ENCODE measurements at regions not wholly inside any gene's neighbourhood (a gene's known extent, or its start where the extent isn't known, plus 50 kb on each side); places are given as distances from the start of the nearest gene placed in this dataset.
"Not testable (repeated sequence)": the region's sequence is repeated elsewhere in the genome, so short reads cannot be mapped to it uniquely, and the experiment has no call there.

DNA sequence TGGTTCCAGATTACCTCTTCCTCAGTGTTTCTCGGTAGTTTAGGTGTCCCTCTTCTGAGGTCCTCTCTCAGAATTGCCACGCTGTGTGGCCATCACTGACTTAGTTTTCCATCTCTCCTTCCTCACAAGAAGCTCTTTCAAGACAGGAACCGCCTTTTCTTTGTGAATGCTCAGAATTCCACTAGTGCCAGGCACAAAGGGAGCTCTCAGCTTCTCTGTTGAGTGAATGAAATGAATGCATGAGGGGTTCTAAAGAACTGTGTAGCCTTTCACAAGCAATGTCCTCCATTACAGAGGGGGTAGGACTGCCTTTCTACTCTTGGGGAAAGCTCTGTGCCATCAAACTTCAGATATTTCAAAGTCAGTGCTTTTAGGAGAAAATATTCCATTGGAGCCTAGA lies 546.8 kb downstream of the RWDD3 start:
- no peak for DNase-seq
- ChIA-PET POLR2A (no interaction called here), CTCF (no interaction called here)
- H3K36me3 Mint-ChIP-seq (ENCODE audit: low read depth) = no peaks in the 10 kb centered on the region
- no peaks in the 10 kb centered on the region for H3K27me3 Mint-ChIP-seq
- H3K4me3 Mint-ChIP-seq = no peak overlapping the region
- H3K4me1 Mint-ChIP-seq = no peaks in the 10 kb centered on the region
- no peak overlapping the region for H3K27ac Mint-ChIP-seq
- H3K9me3 Mint-ChIP-seq = peaks cover 5% of the 10 kb centered on the region

GRCh38 chr1:95790136-95790535 lies 556.1 kb downstream of the RWDD3 start:
- DNase-seq = no peak
- Mint-ChIP-seq H3K27me3 (no peaks in the 10 kb centered on the region), H3K4me1 (no peaks in the 10 kb centered on the region), H3K9me3 (peaks cover 3% of the 10 kb centered on the region), H3K4me3 (no peak overlapping the region), H3K36me3 (ENCODE audit: low read depth) (no peaks in the 10 kb centered on the region), H3K27ac (no peak overlapping the region)
- POLR2A ChIA-PET = no interaction called here
- CTCF ChIA-PET = no interaction called here

DNA sequence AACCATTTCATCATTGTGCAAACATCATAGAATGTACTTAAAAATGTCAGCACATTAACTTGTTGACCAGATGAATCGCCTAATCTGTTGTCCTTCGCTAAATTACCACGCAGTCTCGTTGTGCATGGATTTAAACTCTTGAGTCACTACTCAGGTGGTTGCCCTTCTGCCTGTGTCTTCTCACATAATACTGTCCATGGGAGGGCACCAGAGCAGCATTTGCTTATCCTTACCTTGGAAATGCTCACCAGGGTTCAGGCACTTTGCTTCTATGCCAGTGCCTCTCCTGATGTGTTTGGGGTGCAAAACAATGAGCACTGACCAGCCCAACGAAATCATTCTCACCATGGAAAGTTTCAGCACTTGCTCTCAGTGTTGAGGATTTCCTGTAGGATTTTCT lies 559.9 kb downstream of the RWDD3 start:
- ChIA-PET POLR2A (no interaction called here), CTCF (no interaction called here)
- H3K9me3 Mint-ChIP-seq = peaks cover 6% of the 10 kb centered on the region
- no peak overlapping the region for H3K27ac Mint-ChIP-seq
- H3K27me3 Mint-ChIP-seq = no peaks in the 10 kb centered on the region
- no peaks in the 10 kb centered on the region for H3K4me1 Mint-ChIP-seq
- DNase-seq = no peak
- H3K36me3 Mint-ChIP-seq (ENCODE audit: low read depth) = no peaks in the 10 kb centered on the region
- no peak overlapping the region for H3K4me3 Mint-ChIP-seq

- H3K4me1 Mint-ChIP-seq; CTCF ChIA-PET; POLR2A ChIA-PET; DNase-seq; H3K36me3 Mint-ChIP-seq (ENCODE audit: low read depth); H3K27ac Mint-ChIP-seq; H3K27me3 Mint-ChIP-seq; H3K4me3 Mint-ChIP-seq: not testable (repeated sequence)
- peaks cover 14% of the 10 kb centered on the region for H3K9me3 Mint-ChIP-seq
Measured at GRCh38 chr1:95797761-95798160, 563.8 kb downstream of the RWDD3 start.

DNA sequence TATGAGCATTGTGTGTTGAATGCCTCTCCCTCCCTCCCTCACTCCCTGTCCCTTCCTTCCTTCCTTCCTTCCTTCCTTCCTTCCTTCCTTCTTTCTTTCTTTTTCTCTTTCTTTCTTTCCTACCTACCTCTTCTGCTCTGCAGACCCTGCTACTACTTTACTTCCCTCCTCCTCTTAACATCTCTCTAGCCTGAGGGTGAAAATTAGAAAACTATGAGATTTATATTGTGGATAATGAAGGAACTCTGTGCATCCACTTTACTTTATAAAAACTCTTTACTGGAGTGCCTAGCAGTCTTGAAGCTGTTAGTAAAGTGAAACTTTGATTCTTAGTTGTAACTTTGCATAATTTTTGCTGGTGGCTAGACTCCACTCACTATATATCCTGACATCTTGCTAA lies 572.2 kb downstream of the RWDD3 start:
- no peak overlapping the region for H3K4me3 Mint-ChIP-seq
- no peaks in the 10 kb centered on the region for H3K36me3 Mint-ChIP-seq (ENCODE audit: low read depth)
- no peak overlapping the region for H3K27ac Mint-ChIP-seq
- H3K4me1 Mint-ChIP-seq = no peaks in the 10 kb centered on the region
- ChIA-PET CTCF (no interaction called here), POLR2A (no interaction called here)
- H3K9me3 Mint-ChIP-seq = peaks cover 8% of the 10 kb centered on the region
- no peak for DNase-seq
- H3K27me3 Mint-ChIP-seq = no peaks in the 10 kb centered on the region

DNA sequence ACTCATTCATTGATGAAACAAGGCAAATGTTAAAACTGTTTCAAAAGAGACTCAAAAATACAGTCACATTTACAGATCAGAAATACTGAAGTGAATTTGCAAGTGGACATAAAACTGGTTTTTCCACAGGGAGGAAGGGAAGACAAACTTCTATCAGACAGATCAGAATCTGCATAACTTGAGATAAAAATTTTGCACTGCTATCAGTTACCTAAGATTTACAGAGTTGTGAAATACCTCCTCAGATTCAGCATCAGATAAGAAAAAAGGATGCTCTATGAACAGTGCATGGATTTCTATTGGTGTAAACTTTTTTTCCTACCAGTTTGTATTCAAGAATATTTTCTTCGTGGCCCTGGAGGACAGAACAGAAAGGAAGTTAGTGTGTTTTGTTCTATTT lies 575.4 kb downstream of the RWDD3 start:
- DNase-seq = no peak
- Mint-ChIP-seq H3K4me1 (no peaks in the 10 kb centered on the region), H3K27ac (no peak overlapping the region), H3K9me3 (peaks cover 4% of the 10 kb centered on the region), H3K36me3 (ENCODE audit: low read depth) (no peaks in the 10 kb centered on the region), H3K27me3 (no peaks in the 10 kb centered on the region), H3K4me3 (no peak overlapping the region)
- ChIA-PET POLR2A (no interaction called here), CTCF (no interaction called here)

DNA sequence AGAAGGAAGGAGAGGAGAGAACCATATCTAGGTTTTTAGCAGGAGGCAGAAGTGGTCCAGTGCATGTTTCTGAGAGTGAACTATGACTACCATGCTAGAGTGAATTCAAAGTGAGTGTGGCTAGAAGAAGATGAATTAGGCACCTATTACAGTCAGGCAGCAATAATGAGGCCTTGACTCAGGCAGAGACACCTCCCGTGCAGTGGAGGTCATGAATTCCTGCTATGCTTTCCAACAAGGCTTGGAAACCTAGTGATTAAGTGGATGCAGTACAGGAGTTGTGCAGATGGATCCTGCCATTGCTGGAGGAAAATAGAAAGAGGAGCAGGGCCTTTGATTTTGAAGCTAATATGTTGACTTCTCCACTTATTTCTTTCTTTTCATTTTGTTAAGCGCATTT lies 581.5 kb downstream of the RWDD3 start:
- DNase-seq = no peak
- Mint-ChIP-seq H3K27ac (no peak overlapping the region), H3K36me3 (ENCODE audit: low read depth) (no peaks in the 10 kb centered on the region), H3K27me3 (no peaks in the 10 kb centered on the region), H3K9me3 (peaks cover 10% of the 10 kb centered on the region), H3K4me1 (no peaks in the 10 kb centered on the region), H3K4me3 (no peak overlapping the region)
- POLR2A ChIA-PET = no interaction called here
- CTCF ChIA-PET = no interaction called here

DNA sequence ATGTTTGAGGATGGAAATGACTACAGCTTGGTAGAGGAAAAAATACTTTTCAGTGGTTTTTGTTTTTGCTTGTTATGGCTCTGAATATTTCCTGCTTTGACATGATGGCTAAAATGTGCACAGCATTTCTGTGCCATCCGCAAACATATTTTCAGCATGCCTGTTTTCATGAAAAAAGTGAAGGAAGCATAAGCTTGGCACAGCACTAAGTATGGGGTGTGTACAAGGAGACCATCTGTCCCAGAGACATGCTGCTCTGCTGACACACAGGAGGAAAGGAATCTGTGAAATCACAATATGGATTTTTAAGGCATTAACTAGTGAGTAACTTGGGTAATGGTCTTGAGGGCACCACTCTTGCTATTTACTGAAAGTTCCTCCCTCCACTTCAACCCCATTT lies 595.5 kb downstream of the RWDD3 start:
- no peaks in the 10 kb centered on the region for H3K36me3 Mint-ChIP-seq (ENCODE audit: low read depth)
- H3K27me3 Mint-ChIP-seq = no peaks in the 10 kb centered on the region
- ChIA-PET CTCF (no interaction called here), POLR2A (no interaction called here)
- no peak for DNase-seq
- no peak overlapping the region for H3K27ac Mint-ChIP-seq
- no peak overlapping the region for H3K4me3 Mint-ChIP-seq
- no peaks in the 10 kb centered on the region for H3K4me1 Mint-ChIP-seq
- H3K9me3 Mint-ChIP-seq = peaks cover 6% of the 10 kb centered on the region

- POLR2A ChIA-PET = no interaction called here
- H3K36me3 Mint-ChIP-seq (ENCODE audit: low read depth) = no peaks in the 10 kb centered on the region
- H3K27me3 Mint-ChIP-seq = no peaks in the 10 kb centered on the region
- H3K4me1 Mint-ChIP-seq = no peaks in the 10 kb centered on the region
- CTCF ChIA-PET = no interaction called here
- no peak overlapping the region for H3K4me3 Mint-ChIP-seq
- H3K27ac Mint-ChIP-seq = no peak overlapping the region
- peaks cover 18% of the 10 kb centered on the region for H3K9me3 Mint-ChIP-seq
- DNase-seq = no peak
Measured at GRCh38 chr1:95832370-95832769, 598.4 kb downstream of the RWDD3 start.

DNA sequence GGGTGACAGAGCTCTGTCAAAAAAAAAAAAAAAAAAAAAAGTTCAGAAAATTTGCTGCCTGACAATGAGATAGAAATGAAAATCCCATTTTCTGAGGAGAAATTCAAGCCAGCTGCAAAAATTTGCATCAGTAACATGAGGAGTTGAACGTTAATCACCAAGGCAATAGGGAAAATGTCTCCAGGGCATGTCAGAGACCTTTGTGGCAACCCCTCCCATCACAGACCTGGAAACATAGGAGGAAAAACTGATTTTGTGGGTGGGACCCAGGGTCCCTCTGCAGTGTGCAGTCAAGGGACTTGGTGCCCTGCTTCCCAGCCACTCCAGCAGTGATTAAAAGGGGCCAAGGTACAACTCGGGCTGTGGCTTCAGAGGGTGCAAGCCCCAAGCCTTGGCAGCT lies 615.4 kb downstream of the RWDD3 start:
- Mint-ChIP-seq H3K4me3 (no peak overlapping the region), H3K9me3 (no peaks in the 10 kb centered on the region)
- CTCF ChIA-PET = no interaction called here

DNA sequence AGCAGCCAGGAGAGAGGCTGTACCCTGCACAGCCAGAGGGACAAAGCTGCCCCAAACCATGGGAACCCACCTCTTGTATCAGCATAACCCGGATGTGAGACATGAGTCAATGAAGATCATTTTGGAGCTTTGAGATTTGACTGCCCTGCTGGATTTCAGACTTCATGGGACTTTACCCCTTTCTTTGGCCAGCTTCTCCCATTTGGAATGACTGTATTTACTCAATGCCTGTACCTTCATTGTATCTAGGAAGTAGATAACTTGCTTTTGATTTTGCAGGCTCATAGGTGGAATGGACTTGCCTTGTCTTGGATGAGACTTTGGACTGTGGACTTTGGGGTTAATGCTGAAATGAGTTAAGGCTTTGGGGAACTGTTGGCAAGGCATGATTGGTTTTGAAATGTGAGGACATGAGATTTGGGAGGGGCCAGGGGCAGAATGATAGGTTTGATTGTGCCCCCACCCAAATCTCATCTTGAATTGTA lies 616.2 kb downstream of the RWDD3 start:
- no peaks in the 10 kb centered on the region for H3K4me1 Mint-ChIP-seq
- CTCF ChIA-PET = no interaction called here
- H3K9me3 Mint-ChIP-seq = no peaks in the 10 kb centered on the region
- DNase-seq = no peak
- H3K27ac Mint-ChIP-seq = no peak overlapping the region
- H3K27me3 Mint-ChIP-seq = no peaks in the 10 kb centered on the region
- H3K4me3 Mint-ChIP-seq = no peak overlapping the region
- POLR2A ChIA-PET = no interaction called here
- H3K36me3 Mint-ChIP-seq (ENCODE audit: low read depth) = no peaks in the 10 kb centered on the region

More for the DNA sequence above, 615.4 kb downstream of the RWDD3 start:
- Mint-ChIP-seq H3K36me3 (ENCODE audit: low read depth) (no peaks in the 10 kb centered on the region), H3K27ac (no peak overlapping the region), H3K4me1 (no peaks in the 10 kb centered on the region), H3K27me3 (no peaks in the 10 kb centered on the region)
- POLR2A ChIA-PET = no interaction called here
- no peak for DNase-seq

GRCh38 chr1:95850763-95851162 lies 616.8 kb downstream of the RWDD3 start:
- Mint-ChIP-seq H3K4me3 (no peak overlapping the region), H3K36me3 (ENCODE audit: low read depth) (no peaks in the 10 kb centered on the region), H3K9me3 (no peaks in the 10 kb centered on the region), H3K4me1 (no peaks in the 10 kb centered on the region), H3K27ac (no peak overlapping the region), H3K27me3 (no peaks in the 10 kb centered on the region)
- DNase-seq = no peak
- POLR2A ChIA-PET = no interaction called here
- CTCF ChIA-PET = no interaction called here

DNA sequence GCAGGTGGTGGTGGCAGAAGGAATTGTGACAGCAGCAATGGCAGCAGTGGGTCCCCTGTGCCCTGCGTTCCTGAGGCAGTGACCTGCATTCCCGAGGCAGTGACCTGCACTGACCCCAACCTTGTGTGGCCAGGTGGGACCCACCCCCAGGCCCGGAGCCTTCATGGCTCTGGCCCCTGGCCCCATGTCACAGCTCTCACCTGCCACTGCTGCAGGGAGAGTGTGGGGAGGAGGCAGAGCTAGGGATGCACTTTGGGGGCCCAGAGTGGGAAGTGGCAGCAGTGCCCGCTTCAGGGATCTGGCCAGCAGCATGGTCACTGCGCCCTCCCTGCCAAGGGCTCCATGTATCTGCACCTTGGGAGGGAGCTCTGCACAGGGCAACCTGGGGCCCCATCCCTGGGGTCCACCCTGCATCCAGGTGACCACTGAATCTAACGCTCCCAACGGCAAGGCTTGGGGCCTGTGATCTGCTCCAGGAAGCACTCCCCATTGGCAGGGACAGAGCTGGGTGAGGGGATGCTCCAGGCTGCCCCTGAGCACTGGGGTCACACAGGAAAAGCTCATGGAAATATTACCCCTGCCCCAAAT lies 618.6 kb downstream of the RWDD3 start:
- Mint-ChIP-seq H3K9me3 (no peaks in the 10 kb centered on the region), H3K4me1 (no peaks in the 10 kb centered on the region), H3K4me3 (no peak overlapping the region), H3K27ac (no peak overlapping the region), H3K27me3 (no peaks in the 10 kb centered on the region), H3K36me3 (ENCODE audit: low read depth) (no peaks in the 10 kb centered on the region)
- POLR2A ChIA-PET = no interaction called here
- no peak for DNase-seq
- CTCF ChIA-PET = no interaction called here

GRCh38 chr1:95854457-95854856 lies 620.4 kb downstream of the RWDD3 start:
- H3K27ac Mint-ChIP-seq = no peak overlapping the region
- H3K9me3 Mint-ChIP-seq = no peaks in the 10 kb centered on the region
- ChIA-PET CTCF (no interaction called here), POLR2A (no interaction called here)
- no peaks in the 10 kb centered on the region for H3K27me3 Mint-ChIP-seq
- no peak overlapping the region for H3K4me3 Mint-ChIP-seq
- no peaks in the 10 kb centered on the region for H3K36me3 Mint-ChIP-seq (ENCODE audit: low read depth)
- no peak for DNase-seq
- no peaks in the 10 kb centered on the region for H3K4me1 Mint-ChIP-seq

- ChIA-PET POLR2A (no interaction called here), CTCF (no interaction called here)
- no peaks in the 10 kb centered on the region for H3K4me1 Mint-ChIP-seq
- no peak for DNase-seq
- no peak overlapping the region for H3K4me3 Mint-ChIP-seq
- no peaks in the 10 kb centered on the region for H3K36me3 Mint-ChIP-seq (ENCODE audit: low read depth)
- H3K27ac Mint-ChIP-seq = no peak overlapping the region
- H3K27me3 Mint-ChIP-seq = no peaks in the 10 kb centered on the region
- H3K9me3 Mint-ChIP-seq = peaks cover 2% of the 10 kb centered on the region
Measured at GRCh38 chr1:95863086-95863485, 629.1 kb downstream of the RWDD3 start.
